HG02571 (cell line): ENCODE measurements at regions not wholly inside any gene's neighbourhood (a gene's known extent, or its start where the extent isn't known, plus 50 kb on each side); places are given as distances from the start of the nearest gene placed in this dataset.

ENCODE experiments used
- ATAC-seq: cut with Tn5 transposase; IDR thresholded peaks from one replicate; pipeline ENCODE4 v1.9.1; 2021; ENCODE audit warnings: mild to moderate bottlenecking, moderate library complexity; ENCODE audit not compliant: unreplicated experiment

DNA sequence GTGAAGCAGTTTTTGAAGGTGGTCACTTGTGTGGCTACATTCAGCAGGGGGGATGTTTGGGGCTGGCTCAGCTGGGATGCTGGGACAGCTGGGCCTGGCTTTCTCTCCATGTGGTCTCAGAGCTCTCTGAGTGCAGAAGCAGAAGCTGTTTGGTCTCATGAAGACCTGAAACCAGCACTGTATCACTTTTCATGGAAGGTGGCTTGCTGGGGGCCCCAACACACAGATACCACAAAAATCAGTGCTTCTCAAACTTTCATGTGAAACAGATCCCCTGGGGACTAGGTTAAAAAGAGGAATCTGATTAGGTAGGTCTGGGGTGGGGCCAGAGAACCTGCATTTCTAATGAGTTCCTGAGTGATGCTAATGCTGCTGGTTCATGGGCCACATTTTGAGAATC is 347.3 kb downstream of the DHX35 start:
- no peak for ATAC-seq

DNA sequence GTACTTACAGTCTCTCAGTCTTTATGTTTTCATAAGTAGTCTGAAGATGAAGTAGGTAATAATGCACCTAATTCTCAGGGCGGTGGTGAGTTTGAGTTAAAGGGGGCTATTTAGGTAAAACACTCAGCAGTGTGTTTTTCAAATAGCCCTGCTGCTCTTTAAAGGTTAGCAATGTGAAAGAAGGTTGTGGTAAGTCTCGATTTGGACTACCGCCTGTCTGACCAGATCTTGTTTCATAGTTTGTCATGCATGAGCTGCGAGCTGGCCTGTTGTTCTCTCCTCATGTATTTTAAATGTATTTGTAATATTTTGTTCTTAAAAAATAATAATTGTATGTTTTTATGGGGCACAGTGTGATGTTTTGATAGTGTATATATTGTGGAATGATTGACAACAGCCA is 340.2 kb downstream of the DHX35 start:
- ATAC-seq = no peak

DNA sequence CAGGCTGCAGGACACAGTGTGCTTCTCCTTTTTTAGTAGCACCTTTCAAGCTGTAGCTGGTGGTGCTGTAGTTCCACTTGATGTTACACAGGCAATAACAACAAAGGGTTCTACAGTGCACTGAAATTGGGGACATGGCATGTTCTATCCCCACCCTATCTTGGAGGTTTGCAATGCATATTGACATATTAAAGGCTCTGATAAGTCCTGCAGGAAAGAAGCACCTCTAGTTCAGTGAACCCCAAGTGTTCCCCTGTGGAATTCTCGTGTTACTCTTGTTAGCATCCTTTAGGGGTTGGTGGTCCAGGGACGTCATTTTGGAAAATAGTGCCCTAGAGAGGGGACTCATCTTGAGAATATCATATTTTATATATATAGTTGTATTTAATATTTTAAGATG is 337.6 kb downstream of the DHX35 start:
- ATAC-seq = no peak

DNA sequence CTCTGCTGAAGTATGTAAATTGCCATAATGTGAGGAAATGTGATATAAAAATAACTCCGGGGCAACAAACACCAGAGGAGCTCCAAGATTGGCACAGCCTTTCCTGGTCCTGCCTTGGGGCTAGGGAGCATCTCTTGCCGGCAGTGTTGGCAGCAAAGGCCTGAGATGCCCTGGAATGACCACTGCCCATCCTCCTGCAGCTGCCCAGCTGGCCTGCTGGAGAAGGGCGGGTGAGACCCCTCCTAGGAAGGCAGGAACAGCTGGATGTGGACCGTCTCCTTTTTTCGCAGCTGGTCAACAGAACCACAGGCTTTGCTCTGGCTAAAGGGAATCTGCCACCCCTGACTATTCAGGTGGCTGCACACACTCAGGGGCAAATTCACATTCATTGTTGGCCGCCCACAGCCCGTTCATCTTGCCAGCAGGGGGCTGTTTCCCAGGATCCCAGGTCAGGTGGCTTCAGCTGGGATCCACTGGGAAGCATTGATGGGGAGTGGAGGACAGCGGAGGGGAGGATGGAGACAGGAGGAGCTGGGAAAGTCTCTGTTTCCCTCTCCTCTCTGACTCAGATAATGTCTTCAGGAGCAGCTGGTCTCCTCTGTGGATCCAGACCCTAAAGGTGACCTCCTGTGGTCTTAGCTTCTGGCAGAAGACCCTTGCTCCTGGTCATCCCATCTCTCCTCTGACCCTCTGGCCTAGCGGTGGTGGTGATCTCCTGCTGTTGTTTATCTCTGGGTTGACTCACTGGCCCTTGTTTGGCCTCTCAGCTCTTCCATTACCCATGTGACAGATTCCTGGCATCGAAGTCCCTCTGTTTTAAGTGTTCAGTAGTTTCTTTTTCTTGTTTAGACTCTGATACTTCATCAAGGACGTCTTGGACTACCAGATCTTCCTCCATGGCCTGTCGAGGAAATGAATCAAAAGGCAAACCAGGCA is 336.7 kb downstream of the DHX35 start:
- no peak for ATAC-seq

DNA sequence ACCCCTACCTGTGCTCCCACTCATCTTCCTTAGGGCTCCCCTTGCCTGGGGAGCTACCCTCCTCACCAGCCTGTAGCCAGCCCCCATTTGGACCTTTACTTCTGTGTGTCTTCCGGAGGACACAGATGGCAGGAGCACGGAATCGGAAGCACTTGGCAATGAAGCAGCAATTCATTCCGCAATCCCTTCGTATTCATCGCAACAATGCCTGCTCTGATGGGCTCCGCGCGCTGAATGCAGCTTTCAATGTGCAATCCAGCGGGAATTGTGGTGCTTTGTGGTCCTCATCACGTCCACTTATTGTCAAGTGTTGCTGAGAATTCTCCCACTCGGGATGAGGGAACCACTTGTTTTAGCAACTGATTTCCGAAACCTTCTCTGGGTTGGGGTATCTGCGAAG is 336.0 kb downstream of the DHX35 start:
- no peak for ATAC-seq

DNA sequence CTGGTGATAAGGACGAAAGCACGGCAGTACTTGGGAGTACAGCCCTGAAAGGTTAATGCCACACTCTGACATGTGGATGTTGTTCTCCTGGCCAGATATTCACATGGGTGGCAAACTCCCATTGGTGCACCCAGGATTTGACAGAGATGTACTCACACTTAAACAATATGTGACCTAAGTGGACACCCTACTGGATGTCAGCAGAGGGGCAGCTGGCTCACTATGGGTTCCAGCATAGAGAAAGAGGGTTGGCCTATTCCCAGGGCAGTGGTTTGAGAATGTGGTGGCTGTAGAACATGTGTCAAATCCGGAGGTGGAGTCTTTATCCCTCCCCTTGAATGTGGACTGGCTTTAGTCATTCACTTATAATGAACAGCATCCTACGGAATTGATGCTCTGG is 333.2 kb downstream of the DHX35 start:
- ATAC-seq = no peak

DNA sequence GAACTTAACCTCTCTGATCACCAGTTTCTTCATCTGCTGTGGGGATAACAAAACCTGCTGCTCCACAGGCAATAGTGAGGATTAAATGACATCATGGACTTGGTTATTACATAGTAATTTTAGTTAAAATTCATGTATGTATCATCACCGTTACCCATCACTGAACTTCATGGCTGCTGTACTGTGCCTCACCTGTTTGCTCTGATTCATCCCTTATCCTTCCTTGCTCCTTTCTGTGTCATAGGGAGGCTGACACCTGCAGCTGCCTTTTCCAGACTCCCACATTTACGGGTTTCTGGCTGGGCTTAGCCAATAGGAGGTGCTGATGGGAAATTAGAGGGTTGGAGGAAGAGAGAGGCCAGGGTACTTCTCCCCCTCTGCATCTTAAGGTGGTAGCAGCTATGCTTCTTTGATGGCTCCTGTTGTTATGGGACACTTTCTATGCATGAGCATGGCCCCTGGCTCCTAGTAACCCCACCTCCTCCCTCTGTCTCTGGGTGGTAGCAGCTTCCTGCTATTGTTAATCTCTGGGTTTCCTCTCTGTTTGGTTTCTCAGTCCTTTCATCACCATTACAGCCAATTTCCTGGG is 332.1 kb downstream of the DHX35 start:
- ATAC-seq = no peak

DNA sequence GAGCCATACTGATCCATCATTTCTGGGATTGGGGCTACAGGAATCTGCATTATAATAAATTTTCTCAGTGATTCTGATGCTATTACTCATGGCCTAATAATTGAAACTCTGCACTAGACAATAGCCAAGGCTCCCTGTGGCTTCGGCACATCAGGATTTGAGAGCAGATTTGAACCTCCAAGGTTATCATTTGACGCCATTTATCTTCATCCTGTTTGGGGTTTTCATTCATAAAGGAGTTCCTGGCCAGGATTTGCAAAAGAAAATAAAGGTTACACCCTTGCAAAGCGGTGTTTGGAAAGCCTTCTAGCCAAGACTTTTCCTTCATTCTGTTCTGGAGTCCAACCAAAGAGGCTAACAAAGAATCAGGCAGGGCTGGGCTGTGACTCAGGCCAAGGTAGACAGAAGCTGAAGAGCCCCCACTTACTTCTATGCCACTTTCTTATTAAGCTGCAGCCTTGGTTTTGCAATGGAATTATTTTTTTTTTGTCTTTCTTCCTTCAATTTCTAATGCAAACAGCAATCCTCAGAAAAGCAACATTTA is 330.1 kb downstream of the DHX35 start:
- ATAC-seq = no peak

DNA sequence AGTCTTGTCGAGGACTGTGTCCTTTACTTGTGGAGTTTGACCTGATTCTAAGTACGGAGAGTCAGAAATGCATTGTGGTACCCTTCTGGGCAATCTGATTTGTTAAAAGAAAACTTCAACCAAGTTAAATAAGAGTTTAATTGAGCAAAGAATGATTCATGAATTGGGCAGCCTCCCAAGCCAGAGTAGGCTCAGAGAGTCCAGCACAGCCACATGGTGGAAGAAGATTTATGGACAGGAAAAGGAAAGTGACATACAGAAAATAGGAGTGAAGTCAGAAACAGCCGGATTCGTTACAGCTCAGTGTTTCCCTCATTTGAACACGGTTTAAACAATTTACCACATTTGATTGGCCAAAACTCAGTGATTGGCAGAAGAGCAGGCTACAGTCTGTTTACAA is 329.2 kb downstream of the DHX35 start:
- no peak for ATAC-seq

DNA sequence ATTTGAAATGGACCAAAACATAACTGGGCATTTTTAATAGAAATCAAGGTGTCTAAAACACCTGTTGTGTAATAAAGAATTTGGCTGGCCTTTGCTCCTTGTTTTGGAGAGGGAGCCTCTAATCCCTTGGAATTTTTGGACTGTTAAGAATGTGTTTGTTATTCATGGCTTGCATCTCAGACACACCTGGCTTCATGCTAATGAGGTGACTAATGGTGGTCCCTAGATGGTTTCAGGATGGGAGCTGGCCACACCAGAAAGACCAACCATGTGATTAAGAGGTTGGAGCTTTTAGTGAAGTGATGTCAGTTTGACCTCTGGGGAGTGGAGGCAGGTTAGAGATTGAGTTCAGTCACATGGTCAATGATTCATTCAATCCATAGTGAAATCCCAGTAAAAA is 328.4 kb downstream of the DHX35 start:
- no peak for ATAC-seq

DNA sequence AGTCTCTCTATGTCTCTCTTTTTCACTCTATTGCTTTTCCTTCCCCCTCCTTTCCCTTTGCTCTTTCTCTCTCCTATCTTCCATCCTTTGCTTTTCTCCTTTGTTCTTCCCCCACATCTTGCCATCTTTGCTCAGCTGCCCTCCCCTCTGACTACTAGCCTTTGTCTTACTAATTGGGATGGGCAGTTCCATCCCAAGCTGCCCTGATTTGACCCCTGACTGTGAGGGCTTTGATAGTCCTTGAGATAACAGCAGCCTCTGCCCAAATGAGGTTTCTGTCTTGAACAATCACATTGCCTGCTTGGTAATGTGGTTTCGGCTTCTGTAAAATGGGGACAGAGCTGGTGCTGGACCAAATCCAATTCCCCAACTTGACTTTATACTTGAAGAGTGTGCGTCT is 327.7 kb downstream of the DHX35 start:
- no peak for ATAC-seq

DNA sequence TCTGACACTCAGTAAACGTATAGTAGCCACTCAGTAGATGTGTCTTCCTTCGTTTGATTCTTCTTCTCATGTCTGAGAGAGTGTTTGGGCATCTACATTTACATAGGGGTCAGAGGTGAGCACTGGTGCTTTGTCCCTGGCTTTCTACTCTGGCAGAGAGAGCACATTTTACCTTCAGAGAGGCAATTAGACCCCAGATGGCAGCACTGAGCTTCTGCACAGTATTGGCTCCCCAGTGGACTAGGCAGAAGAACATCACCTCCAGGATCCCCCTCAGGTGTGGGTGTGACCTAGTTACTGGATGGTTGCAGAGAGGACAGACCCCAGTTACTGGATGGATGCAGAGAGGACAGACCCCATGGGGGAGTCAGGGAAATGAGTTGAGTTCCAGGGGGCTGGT is 327.2 kb downstream of the DHX35 start:
- no peak for ATAC-seq

DNA sequence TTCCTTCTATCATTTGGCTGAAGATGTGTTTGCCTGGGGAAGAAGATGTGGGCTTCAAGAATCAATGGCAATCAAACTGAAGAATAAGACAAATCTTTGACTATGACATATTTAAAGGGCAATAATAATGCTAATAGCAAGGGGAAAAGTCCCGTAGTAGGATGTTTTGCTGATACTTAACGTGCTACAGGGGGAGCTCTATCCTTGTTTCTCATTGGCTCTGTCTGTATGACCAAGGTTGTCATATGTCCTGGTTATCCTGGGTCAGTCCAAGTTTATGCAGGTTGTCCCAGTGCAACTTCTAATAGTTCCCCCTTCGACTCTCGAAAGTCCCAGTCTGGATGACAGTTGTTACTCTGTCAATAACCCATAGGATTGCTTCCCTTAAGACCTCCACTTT is 321.3 kb downstream of the DHX35 start:
- ATAC-seq = no peak

DNA sequence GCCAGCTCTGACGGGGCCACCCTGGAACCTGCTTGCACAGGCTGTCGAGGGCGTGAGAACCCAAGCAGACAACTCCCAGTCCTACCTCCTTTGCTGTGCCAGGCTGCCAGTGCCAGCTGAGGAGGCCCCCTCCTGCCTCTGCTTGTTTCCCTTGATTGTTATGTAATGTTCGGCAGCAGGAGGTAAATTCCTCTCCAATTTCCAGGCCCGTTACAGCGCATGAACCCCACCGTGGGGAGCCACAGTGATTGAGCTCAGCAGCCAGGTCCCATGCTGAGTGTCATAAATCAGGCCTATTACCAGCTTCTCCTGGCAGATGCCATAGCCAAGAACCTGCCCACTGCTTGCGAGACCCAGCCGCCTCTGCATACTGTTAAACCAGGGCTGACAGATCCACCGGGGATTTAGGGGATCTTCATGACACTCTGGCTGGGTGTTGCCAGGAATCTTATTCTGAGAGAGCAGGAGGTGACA is 320.5 kb downstream of the DHX35 start:
- ATAC-seq = no peak

DNA sequence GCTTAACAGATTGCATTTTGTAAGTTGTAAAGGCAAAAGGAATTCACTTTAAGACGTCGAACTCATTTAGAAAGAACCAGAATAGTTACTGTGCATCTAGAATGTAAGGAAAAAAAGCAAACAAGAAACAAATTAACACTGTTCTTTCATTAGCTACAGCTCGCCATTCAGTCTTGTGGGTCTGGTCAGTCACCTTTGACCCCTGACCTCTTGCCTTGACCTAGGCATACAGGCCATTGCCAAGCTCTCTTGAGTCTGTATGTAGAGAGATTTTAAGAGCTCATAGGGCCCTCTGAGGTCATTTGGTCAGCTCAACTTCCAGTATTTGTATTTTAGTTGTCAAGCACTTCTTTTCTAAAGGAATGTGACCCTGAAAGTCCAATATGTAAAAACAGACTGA is 318.7 kb downstream of the DHX35 start:
- ATAC-seq = no peak

DNA sequence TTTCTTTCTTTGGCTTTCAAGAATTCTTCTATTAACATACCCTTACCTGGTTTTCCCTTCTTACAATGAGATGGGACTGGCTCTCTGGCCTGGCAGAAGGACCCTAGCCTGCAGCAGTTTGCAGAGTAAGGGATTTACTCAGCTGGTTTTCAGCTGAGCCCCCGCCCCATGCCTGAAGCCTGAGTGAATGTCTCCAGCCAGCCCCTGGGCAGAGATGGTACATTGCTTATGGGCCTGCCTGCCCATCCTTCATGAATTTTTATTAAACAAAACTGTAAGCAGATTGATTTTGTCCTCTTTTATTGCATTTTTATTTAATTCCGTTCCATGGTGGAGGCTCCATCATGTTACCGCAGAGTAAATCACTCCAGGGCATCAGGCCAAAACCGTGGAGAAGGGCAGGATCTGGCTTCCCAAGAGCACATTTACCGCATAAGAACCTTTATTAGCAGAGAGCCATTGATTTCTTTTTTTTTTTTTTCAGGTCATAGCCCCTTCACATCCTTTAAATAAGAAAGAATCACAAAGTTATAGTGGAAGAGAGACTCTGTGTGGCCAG is 316.2 kb downstream of the DHX35 start:
- no peak for ATAC-seq

DNA sequence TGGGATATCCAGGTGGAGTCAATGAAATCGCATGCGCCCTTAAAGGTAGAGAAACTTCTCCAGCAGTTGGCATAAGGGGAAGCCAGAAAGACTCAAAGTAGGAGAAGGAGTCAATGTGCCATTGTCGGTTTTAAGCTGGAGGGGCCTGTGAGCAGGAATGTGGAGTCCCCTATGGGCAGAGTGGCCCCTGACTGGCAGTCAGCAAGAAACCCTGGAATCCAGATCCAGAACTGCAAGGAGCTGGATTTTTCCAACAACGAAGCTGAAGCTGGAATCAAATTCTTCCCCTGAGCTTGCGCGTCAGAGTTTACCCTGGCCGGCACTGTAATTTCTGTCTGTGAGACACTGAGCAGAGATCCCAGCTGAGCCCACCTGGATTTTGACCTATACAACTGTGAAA is 315.0 kb downstream of the DHX35 start:
- no peak for ATAC-seq

DNA sequence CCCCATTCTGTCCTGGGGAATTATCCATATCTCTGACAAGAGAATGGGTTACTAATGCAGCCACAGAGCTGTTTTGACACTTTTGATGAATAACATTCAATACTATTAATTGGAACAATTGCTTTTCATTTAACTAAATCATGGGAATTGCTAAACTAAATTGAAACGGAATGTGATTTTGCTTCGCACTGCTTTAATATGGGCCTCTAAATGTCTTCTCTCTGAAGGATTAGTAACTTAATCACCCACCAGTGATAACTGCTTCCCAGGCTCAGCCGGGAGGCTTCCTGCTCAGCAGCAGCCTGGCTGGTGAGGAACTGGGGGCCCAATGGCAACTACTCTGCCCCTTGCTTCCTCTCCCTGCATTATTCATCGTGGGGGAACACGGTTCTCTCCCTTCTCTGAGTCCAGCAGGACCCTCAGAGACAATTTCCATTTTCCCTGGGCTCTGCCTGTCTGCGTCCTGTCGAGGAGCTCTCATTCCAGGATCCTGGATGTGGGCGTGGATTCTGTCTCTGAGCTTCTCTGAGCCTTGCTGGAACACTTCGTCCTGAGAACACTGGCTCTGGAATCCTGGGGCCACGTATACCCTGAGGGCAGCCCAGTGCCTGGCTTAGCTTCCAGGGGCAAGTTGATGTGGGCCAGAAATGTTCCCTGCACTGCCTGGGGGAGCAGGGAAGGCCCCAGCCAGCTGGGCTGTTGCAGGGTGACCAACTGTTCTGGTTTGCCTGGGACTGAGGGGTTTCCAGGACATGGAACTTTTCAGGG is 308.9 kb downstream of the DHX35 start:
- no peak for ATAC-seq

DNA sequence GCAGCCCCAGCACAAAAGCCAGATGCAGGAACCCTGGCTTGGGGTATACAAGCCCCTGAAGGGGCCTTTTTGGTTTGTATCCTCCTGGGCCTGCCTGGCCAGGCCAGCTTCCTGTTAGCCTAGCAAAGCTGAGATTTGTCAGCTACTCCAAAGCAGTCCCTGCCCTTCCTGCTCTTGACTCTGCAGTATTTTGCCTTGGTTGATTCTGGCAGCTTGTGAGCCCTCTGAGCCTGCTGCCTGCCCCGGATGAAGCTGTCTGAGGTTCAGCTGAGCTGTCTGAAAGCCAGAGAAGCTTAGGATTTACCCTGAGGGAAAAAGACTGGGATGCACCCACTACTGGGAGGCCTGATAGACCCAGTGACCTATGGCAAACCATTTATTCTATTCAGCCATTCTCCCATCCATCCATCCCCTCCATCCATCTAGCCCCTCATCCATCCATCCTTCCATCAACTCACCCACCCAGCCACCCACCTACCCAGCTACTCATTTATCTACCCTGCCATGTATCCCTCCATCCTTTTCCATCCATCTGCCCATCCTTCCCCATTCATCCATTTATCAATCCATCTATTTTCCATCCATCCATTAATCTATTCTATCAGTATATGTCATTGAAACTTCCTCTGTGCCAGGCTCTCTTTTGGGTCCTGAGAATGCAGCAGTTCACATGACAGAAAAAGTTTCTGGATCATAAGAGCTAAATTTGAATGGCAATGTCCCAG is 307.5 kb downstream of the DHX35 start:
- no peak for ATAC-seq

DNA sequence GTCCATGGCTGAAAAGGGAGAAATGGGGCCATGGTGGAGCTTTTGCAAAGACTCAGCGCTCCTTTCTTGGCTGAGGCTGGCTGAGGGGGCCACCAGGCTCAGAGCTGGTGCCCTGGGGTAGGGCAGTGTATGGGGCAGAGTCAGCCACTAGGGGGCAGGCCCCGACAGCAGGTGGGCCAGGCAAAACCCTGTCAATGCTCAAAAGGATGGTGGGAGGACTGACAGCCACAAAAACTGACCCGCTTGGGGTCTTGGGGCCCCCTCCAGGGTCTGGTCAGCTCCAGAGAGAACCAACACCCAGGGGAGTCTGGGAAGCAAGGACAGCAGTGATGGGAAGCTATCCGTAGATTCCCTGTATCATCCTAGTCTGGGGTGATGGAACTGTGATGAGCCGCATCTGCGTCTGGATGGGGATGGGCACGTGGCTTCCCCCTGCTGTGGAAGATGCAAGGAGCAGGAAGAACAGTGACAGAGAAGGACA is 306.9 kb downstream of the DHX35 start:
- ATAC-seq = no peak
